ENCODE measurements at regions not wholly inside any gene's neighbourhood (a gene's known extent, or its start where the extent isn't known, plus 50 kb on each side); places are given as distances from the start of the nearest gene placed in this dataset.

GRCh38 chr4:32147446-32148085, 1427.4 kb downstream of the PCDH7 start:
- TF ChIP-seq YY1 (IDR thresholded peaks at IDR 0.05; ENCODE audit: insufficient read depth, insufficient read length) = no peak
- TF ChIP-seq SUZ12 (IDR thresholded peaks at IDR 0.05; ENCODE audit: extremely low read depth, insufficient read depth, insufficient read length) = no peak

Measured in NT2/D1 (cell line).